ENCODE measurements at regions not wholly inside any gene's neighbourhood (a gene's known extent, or its start where the extent isn't known, plus 50 kb on each side); places are given as distances from the start of the nearest gene placed in this dataset.

- TF ChIP-seq CTCF (IDR thresholded peaks at IDR 0.05) (no peak), POLR2A (IDR thresholded peaks at IDR 0.05) (no peak)
These were observed 578.3 kb downstream of the PDCD6IP start for GRCh38 chr3:34376691-34377090.
